Central memory CD8-positive, alpha-beta T cell (primary cell): ENCODE measurements at regions not wholly inside any gene's neighbourhood (a gene's known extent, or its start where the extent isn't known, plus 50 kb on each side); places are given as distances from the start of the nearest gene placed in this dataset.
"Not testable (repeated sequence)": the region's sequence is repeated elsewhere in the genome, so short reads cannot be mapped to it uniquely, and the experiment has no call there.

Experiments
- ATAC-seq: fragments of 150-1000 bp; cut with Tn5 transposase; replicated peaks from 2 replicates; pipeline ENCODE4 v1.10.0; 2022; ENCODE audit warnings: mild to moderate bottlenecking, moderate FRiP score, moderate number of reproducible peaks; ENCODE audit not compliant: poor library complexity, severe bottlenecking; ENCODE audit errors: extremely low read depth
- DNase-seq, 2 donors: peaks; one replicate each; pipeline ENCODE4 v3.0.0; 2021; ENCODE audit warnings: low spot score in 2 of 2
- H3K27ac Mint-ChIP-seq: one replicate; pipeline ENCODE4 v1.8.0; 2022; ENCODE audit warnings: low read depth, mild to moderate bottlenecking, moderate library complexity, mixed read lengths
- H3K27me3 Mint-ChIP-seq: one replicate; pipeline ENCODE4 v1.8.0; 2022; ENCODE audit warnings: mixed read lengths
- H3K36me3 Mint-ChIP-seq: one replicate; pipeline ENCODE4 v1.8.0; 2022; ENCODE audit warnings: mild to moderate bottlenecking, moderate library complexity, mixed read lengths; ENCODE audit not compliant: insufficient read depth
- H3K4me1 Mint-ChIP-seq: one replicate; pipeline ENCODE4 v1.8.0; 2022; ENCODE audit warnings: mixed read lengths
- H3K4me3 Mint-ChIP-seq: one replicate; pipeline ENCODE4 v1.8.0; 2022; ENCODE audit warnings: mild to moderate bottlenecking, moderate library complexity, mixed read lengths
- H3K9me3 Mint-ChIP-seq: one replicate; pipeline ENCODE4 v1.8.0; 2022; ENCODE audit warnings: mixed read lengths

- H3K27ac Mint-ChIP-seq: no peak overlapping the region
- DNase-seq (no peak), ATAC-seq (no peak)
- H3K4me3 Mint-ChIP-seq: no peak overlapping the region
- H3K4me1 Mint-ChIP-seq: no peaks in the 10 kb centered on the region
- peaks cover 16% of the 10 kb centered on the region for H3K9me3 Mint-ChIP-seq
- H3K36me3 Mint-ChIP-seq: no peaks in the 10 kb centered on the region
- no peaks in the 10 kb centered on the region for H3K27me3 Mint-ChIP-seq
Measured at GRCh38 chr5:89324990-89325389, 442.0 kb upstream of the MEF2C start.

- Mint-ChIP-seq H3K36me3 (no peaks in the 10 kb centered on the region), H3K4me1 (no peaks in the 10 kb centered on the region), H3K4me3 (no peak overlapping the region), H3K27ac (no peak overlapping the region), H3K27me3 (no peaks in the 10 kb centered on the region), H3K9me3 (peaks cover 7% of the 10 kb centered on the region)
- DNase-seq (no peak), ATAC-seq (no peak)
Measured at GRCh38 chr5:89320421-89321277, 437.7 kb upstream of the MEF2C start.

- H3K27ac Mint-ChIP-seq, H3K36me3 Mint-ChIP-seq, H3K27me3 Mint-ChIP-seq, H3K4me1 Mint-ChIP-seq, DNase-seq, H3K9me3 Mint-ChIP-seq, H3K4me3 Mint-ChIP-seq, ATAC-seq: not testable (repeated sequence)
Measured at GRCh38 chr5:89317838-89318237, 434.9 kb upstream of the MEF2C start.

GRCh38 chr5:89315286-89316100 is 432.5 kb upstream of the MEF2C start:
- H3K4me3 Mint-ChIP-seq: no peak overlapping the region
- no peaks in the 10 kb centered on the region for H3K9me3 Mint-ChIP-seq
- ATAC-seq: no peak
- no peak overlapping the region for H3K27ac Mint-ChIP-seq
- H3K4me1 Mint-ChIP-seq: no peaks in the 10 kb centered on the region
- no peaks in the 10 kb centered on the region for H3K36me3 Mint-ChIP-seq
- DNase-seq: no peak
- H3K27me3 Mint-ChIP-seq: no peaks in the 10 kb centered on the region

GRCh38 chr5:89313804-89314588 is 431.0 kb upstream of the MEF2C start:
- DNase-seq: no peak
- Mint-ChIP-seq H3K4me3 (no peak overlapping the region), H3K9me3 (peaks cover 5% of the 10 kb centered on the region), H3K27me3 (no peaks in the 10 kb centered on the region), H3K27ac (no peak overlapping the region), H3K4me1 (no peaks in the 10 kb centered on the region), H3K36me3 (no peaks in the 10 kb centered on the region)
- ATAC-seq: peak; percentile 49

GRCh38 chr5:89313044-89313443 is 430.1 kb upstream of the MEF2C start:
- peaks cover 5% of the 10 kb centered on the region for H3K9me3 Mint-ChIP-seq
- H3K27ac Mint-ChIP-seq: no peak overlapping the region
- ATAC-seq (no peak), DNase-seq (no peak)
- no peak overlapping the region for H3K4me3 Mint-ChIP-seq
- H3K27me3 Mint-ChIP-seq: no peaks in the 10 kb centered on the region
- H3K36me3 Mint-ChIP-seq: no peaks in the 10 kb centered on the region
- H3K4me1 Mint-ChIP-seq: no peaks in the 10 kb centered on the region

GRCh38 chr5:89309268-89309667 is 426.3 kb upstream of the MEF2C start:
- ATAC-seq: no peak
- Mint-ChIP-seq H3K27me3 (no peaks in the 10 kb centered on the region), H3K4me3 (no peak overlapping the region), H3K36me3 (no peaks in the 10 kb centered on the region), H3K9me3 (peaks cover 5% of the 10 kb centered on the region), H3K4me1 (no peaks in the 10 kb centered on the region), H3K27ac (no peak overlapping the region)
- DNase-seq: no peak

- ATAC-seq (no peak), DNase-seq (no peak)
- H3K9me3 Mint-ChIP-seq: peaks cover 5% of the 10 kb centered on the region
- H3K27ac Mint-ChIP-seq: no peak overlapping the region
- H3K27me3 Mint-ChIP-seq: no peaks in the 10 kb centered on the region
- H3K4me1 Mint-ChIP-seq: no peaks in the 10 kb centered on the region
- no peak overlapping the region for H3K4me3 Mint-ChIP-seq
- H3K36me3 Mint-ChIP-seq: no peaks in the 10 kb centered on the region
Measured at GRCh38 chr5:89308606-89309040, 425.6 kb upstream of the MEF2C start.

GRCh38 chr5:89307972-89308371 is 425.0 kb upstream of the MEF2C start:
- Mint-ChIP-seq H3K27me3 (no peaks in the 10 kb centered on the region), H3K9me3 (peaks cover 5% of the 10 kb centered on the region)

DNA sequence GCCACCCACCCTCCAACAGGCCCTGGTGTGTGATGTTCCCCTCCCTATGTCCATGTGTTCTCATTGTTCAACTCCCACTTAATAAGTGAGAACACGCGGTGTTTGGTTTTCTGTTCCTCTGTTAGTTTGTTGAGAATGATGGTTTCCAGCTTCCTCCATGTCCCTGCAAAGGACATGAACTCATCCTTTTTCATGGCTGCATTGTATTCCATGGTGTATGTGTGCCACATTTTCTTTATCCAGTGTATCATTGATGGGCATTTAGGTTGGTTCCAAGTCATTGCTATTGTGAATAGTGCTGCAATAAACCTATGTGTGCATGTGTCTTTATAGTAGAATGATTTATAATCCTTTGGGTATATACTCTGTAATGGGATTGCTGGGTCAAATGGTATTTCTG is 424.2 kb upstream of the MEF2C start:
- not testable (repeated sequence) for H3K36me3 Mint-ChIP-seq, H3K27me3 Mint-ChIP-seq, DNase-seq, H3K9me3 Mint-ChIP-seq, H3K4me1 Mint-ChIP-seq, H3K4me3 Mint-ChIP-seq, H3K27ac Mint-ChIP-seq, ATAC-seq

More at GRCh38 chr5:89307972-89308371, 425.0 kb upstream of the MEF2C start:
- DNase-seq: no peak
- ATAC-seq: no peak
- no peak overlapping the region for H3K27ac Mint-ChIP-seq
- H3K4me3 Mint-ChIP-seq: no peak overlapping the region
- no peaks in the 10 kb centered on the region for H3K4me1 Mint-ChIP-seq
- H3K36me3 Mint-ChIP-seq: no peaks in the 10 kb centered on the region

GRCh38 chr5:89303033-89303480 is 420.1 kb upstream of the MEF2C start:
- Mint-ChIP-seq H3K27me3 (no peaks in the 10 kb centered on the region), H3K4me3 (no peak overlapping the region), H3K36me3 (no peaks in the 10 kb centered on the region), H3K9me3 (peaks cover 5% of the 10 kb centered on the region), H3K4me1 (no peaks in the 10 kb centered on the region), H3K27ac (no peak overlapping the region)
- no peak for ATAC-seq
- DNase-seq: no peak

DNA sequence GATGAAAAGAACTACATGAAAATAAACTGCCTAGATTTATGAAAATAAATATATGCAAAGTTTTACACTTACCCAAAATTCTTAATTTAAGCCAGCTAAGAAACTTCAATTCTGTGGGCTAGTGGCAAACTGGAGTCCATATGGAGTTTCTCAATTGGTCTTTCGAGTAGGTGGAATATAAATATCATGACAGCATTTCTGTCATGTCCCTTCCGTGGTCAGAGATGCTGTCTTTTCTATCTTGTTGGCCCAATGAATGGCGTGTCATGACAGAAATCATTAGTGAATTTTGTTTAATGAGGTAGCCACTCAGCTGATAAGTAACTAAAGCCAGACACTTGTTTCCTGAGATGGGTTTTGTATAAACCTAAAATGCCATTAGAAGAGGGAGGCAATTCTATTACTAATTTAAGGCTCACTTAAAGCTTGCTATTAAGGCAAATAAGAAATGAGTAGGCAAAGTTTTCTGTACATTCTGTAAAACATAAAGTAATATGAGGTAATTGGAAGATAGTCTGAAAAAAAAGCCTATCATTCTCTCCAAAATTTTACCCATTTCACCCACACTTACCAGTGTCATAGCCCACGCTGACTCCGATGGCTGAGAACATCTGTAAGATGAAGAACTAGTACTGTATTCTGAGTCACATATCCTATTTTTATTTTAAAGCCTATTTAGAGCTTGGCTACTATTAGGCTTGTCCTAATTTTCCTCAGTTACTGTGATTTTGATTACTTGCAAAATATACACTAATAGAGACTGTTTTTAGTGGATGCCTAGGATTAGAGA is 419.3 kb upstream of the MEF2C start:
- Mint-ChIP-seq H3K36me3 (no peaks in the 10 kb centered on the region), H3K4me3 (no peak overlapping the region), H3K4me1 (no peaks in the 10 kb centered on the region), H3K27ac (no peak overlapping the region), H3K27me3 (no peaks in the 10 kb centered on the region), H3K9me3 (peaks cover 5% of the 10 kb centered on the region)
- no peak for ATAC-seq
- no peak for DNase-seq
